C4-2B (cell line): ENCODE measurements at regions not wholly inside any gene's neighbourhood (a gene's known extent, or its start where the extent isn't known, plus 50 kb on each side); places are given as distances from the start of the nearest gene placed in this dataset.

Source experiments
- H3K27ac ChIP-seq: fragments of 450-650 bp; 2 replicates; pipeline ENCODE4 v1.5.1; 2017
- ZFX ChIP-seq: fragments of 450-650 bp; IDR thresholded peaks from 2 replicates; pipeline ENCODE4 v1.6.1; 2017
- TF ChIP-seq, protein P1 (sequence below): fragments of 450-650 bp; conservative IDR thresholded peaks from 2 replicates; pipeline ENCODE4 v1.5.1; 2017; ENCODE audit warnings: mild to moderate bottlenecking

DNA sequence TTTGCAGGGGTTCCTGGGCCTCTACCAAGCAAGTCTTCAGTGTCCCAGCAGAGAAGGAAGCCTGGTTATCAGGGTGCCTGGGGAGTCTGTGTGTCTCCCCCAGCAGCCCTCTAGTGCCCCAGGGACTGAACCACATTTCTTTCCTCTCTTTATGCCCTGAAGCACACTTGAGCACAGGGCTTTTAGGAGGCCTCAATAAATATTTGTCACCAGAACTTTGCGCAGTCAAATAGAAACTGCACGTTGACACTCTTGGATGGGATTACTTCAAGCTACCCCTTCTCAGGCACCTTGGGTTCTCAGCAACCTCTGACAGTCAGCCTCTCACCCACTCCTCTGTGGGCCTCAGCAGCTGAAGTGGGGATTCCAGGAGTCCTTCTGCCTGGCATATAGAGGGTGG, 226.6 kb upstream of the HES1 start:
- TF ChIP-seq, protein P1, sequence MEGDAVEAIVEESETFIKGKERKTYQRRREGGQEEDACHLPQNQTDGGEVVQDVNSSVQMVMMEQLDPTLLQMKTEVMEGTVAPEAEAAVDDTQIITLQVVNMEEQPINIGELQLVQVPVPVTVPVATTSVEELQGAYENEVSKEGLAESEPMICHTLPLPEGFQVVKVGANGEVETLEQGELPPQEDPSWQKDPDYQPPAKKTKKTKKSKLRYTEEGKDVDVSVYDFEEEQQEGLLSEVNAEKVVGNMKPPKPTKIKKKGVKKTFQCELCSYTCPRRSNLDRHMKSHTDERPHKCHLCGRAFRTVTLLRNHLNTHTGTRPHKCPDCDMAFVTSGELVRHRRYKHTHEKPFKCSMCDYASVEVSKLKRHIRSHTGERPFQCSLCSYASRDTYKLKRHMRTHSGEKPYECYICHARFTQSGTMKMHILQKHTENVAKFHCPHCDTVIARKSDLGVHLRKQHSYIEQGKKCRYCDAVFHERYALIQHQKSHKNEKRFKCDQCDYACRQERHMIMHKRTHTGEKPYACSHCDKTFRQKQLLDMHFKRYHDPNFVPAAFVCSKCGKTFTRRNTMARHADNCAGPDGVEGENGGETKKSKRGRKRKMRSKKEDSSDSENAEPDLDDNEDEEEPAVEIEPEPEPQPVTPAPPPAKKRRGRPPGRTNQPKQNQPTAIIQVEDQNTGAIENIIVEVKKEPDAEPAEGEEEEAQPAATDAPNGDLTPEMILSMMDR, result no peak
- no peak for TF ChIP-seq ZFX
- peak overlapping the region; percentile 17; the same call in 1 of the 2 replicates for H3K27ac ChIP-seq

DNA sequence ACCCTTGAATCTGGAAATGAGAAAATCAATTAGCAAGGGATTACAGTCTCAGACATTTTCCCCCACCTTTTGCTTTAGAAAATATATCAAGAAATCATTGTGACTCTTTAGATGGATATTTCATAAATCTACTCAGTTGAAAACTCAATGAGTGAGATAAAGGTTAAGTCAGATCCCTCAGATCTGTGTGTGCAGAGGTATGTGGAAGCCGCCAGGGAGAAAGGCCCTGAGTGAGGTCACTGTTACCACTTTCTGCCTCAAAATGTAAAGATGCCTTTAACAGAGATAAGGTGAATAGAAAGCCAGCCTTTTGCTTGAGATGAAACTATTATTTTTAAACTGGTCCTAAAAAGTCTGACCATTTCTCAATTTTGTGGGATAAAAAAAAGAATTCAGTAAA, 225.6 kb upstream of the HES1 start:
- H3K27ac ChIP-seq, result peak overlapping the region; percentile 69; the same call in 1 of the 2 replicates
- TF ChIP-seq ZFX, result no peak
- TF ChIP-seq, protein P1, result no peak

DNA sequence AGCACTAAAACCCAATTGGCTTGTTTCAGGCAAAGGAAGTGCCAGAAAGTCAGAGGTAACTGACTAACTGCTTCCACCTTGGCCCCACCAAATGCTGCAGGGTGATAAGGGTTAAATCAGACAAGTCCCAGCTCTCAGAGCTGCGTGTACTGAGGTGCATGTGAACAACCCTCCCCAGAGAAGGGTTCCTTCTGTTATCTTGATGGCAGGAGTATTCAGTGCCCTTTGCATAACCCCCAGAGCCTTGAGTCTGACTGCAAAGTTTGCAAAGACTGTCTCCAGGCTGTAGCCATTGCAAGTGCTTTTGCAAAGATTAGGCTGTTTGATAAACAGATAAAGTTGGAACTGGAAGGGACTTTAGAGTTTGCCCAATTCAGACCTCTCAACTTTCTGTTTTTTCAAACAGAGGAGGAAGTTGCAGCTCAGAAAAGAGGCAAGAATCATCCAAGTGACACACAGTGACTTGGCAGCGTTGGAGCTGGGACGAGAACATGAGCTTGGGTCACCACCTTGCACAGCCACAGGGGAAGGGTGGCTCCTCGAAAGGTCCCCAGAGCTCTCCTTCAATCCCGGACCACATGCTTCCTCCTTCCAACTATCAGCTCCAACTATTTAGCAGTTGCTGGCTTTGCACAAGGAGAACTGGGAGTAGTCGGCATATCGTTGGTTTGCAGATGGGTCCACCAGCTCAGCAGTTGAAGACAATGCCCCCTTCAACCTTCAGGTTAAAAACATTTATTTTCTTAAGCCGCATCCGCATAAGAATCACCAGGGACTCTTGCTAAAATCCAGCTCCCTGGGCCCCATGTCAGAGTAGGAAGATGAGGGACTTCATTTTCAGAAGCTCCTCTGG, 224.8 kb upstream of the HES1 start:
- H3K27ac ChIP-seq, result peak overlapping the region; percentile 69

DNA sequence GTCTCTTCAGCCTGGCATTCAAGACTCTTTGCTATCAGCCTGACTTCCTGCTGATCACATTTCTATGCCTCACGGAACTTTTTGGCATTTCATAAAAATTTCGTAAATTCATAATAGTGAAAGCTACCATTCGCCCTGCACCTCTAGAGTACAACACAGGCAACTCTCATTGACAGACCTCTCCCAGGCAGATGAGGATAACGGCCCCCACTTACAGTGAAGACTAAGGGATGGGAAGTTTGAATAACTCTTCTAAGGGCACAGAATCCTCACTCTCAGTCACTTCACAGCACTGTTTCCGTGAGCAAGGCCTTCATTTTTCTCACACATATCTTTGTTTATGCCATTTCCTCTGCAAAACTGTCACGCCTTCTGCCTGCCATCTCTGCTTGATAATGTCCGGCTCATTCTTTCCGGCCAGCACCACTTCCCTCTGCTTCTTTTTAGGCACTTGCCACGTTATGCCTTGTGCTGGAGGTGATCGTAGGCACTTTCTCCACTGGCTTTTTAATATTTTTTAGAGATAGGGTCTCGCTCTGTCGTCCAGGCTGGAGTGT, 224.1 kb upstream of the HES1 start:
- no peak for TF ChIP-seq ZFX
- TF ChIP-seq, protein P1, result no peak
- H3K27ac ChIP-seq, result peak overlapping the region; percentile 69; the same call in 1 of the 2 replicates

More for the DNA sequence above, 224.8 kb upstream of the HES1 start:
- TF ChIP-seq, protein P1, result no peak

DNA sequence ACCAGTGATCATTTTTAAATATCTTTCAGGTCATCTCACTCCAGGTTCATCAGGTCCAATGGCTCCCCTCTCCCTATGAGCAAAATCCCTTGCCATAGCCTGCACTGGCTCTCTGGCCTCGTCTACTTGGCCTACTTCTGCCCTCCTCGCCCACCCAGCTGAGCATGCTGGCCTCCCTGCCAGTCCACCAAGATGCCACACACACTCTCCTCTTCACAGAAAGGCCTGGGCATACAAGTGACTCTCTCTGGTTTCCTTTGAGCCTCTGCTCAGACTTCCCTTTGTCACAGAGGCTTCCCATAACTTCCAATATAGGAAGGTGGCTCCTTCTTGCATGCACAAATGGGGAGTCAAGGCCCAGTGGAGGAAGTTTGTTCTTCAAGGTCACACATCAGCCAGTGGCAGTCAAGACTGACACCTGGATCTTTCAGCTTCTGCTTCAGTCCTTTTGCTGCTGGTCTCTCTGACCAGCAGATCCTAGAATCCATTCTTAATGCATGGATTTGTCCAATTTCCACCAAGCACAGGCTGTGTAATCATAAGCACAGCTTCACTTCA, 223.2 kb upstream of the HES1 start:
- TF ChIP-seq, protein P1, result no peak
- TF ChIP-seq ZFX, result no peak
- no peak overlapping the region for H3K27ac ChIP-seq

DNA sequence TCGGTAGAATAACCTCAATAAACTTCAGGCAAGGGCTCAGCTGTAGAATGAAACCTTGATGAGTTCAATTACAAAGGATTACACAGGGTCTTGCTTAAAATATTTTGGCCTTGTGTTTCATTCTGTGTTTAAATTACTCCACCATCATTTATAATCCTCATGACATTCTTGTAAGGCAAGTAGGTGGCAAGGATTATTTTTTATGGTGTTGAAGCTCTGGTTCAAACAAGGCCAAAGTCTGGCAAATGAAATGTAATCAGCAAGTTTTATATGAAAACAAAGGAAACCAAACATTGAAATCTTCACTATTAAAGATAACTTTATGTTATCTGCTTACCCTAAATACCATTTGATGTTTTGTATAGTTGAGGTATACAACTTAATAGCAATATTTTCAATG, 221.3 kb upstream of the HES1 start:
- H3K27ac ChIP-seq, result no peak overlapping the region
- TF ChIP-seq, protein P1, result no peak

DNA sequence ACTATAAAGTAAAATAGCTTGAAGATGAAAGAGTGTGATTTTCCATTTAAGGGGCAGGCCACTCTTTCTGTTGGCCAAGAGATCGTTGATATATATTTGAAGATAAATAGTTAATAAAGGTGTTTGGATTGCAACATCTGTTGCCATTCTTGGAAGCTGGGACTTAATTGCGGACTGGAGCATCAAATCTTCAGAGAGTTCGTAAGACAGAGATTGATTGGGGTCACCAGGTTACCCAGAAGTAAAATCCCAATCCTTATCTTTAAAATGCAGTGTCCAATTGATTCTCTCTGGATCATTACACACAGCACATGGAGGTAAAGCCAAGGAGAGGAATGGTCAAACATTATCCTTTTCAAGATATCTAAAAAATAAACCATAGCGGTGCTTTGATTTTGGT, 220.8 kb upstream of the HES1 start:
- TF ChIP-seq, protein P1, result no peak
- TF ChIP-seq ZFX, result no peak
- H3K27ac ChIP-seq, result no peak overlapping the region
